NT2/D1 (cell line): ENCODE measurements at regions not wholly inside any gene's neighbourhood (a gene's known extent, or its start where the extent isn't known, plus 50 kb on each side); places are given as distances from the start of the nearest gene placed in this dataset.

Source experiments
- SUZ12 ChIP-seq: IDR thresholded peaks from 2 replicates; pipeline ENCODE4 v1.6.1; 2011; ENCODE audit not compliant: insufficient read length, insufficient read depth; ENCODE audit errors: extremely low read depth
- YY1 ChIP-seq: IDR thresholded peaks from 2 replicates; pipeline ENCODE4 v1.6.1; 2011; ENCODE audit not compliant: insufficient read length, insufficient read depth

DNA sequence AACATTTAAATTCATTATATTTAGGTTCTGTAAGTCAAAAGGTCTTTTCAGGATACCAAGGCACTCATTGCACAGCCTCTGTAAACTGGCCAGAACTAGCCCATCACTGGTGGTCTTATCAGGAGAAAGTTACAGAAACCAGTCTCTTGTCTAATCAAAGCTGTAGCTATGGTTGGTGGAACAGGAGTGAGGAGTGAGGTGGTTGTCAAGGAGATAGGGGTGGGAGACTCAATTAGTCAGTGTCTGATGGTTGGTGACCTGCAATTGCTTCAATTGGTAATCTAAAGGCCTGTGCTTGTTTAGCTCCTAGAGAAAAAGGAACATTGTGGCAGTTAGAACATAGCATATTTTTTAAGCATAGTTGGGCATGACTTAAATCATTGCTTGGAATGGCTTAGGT, 458.6 kb upstream of the CDH2 start:
- no peak for TF ChIP-seq YY1
- no peak for TF ChIP-seq SUZ12
